Colonic mucosa (tissue), 4 donors: ENCODE measurements at regions not wholly inside any gene's neighbourhood (a gene's known extent, or its start where the extent isn't known, plus 50 kb on each side); places are given as distances from the start of the nearest gene placed in this dataset.

Experiments
- DNase-seq: peaks from one replicate; pipeline ENCODE4 v3.0.0-alpha.2; 2020
- H3K27ac ChIP-seq: fragments of 200-600 bp; one replicate; pipeline ENCODE4 v1.8.0; 2021
- H3K27me3 ChIP-seq: fragments of 200-600 bp; one replicate; pipeline ENCODE4 v1.8.0; 2021
- H3K36me3 ChIP-seq: fragments of 200-600 bp; one replicate; pipeline ENCODE4 v1.8.0; 2021
- H3K4me1 ChIP-seq: fragments of 200-600 bp; one replicate; pipeline ENCODE4 v1.8.0; 2021; ENCODE audit warnings: mild to moderate bottlenecking
- H3K4me3 ChIP-seq: fragments of 200-600 bp; one replicate; pipeline ENCODE4 v1.8.0; 2021
- H3K9ac ChIP-seq, 2 donors: one replicate each; pipeline ENCODE4 v1.7.0; 2013; ENCODE audit warnings: control low read depth in 2 of 2, low read depth in 2 of 2, low read length in 2 of 2
- H3K9me3 ChIP-seq: fragments of 200-600 bp; one replicate; pipeline ENCODE4 v1.8.0; 2021
- CTCF ChIP-seq: fragments of 200-600 bp; IDR thresholded peaks from one replicate; pipeline ENCODE4 v1.8.0; 2022; ENCODE audit warnings: antibody characterized with exemption, mild to moderate bottlenecking
- intact Hi-C: fragments of 100-400 bp; cut with DNase I; formaldehyde crosslinking; loops from one replicate; pipeline ENCODE4 v1.14.1; 2022
- donor health status: healthy.
- donor health status: DM: no; HTN: no; CAD: no.
- donor health status: DM: no; HTN: no; CAD: no.

DNA sequence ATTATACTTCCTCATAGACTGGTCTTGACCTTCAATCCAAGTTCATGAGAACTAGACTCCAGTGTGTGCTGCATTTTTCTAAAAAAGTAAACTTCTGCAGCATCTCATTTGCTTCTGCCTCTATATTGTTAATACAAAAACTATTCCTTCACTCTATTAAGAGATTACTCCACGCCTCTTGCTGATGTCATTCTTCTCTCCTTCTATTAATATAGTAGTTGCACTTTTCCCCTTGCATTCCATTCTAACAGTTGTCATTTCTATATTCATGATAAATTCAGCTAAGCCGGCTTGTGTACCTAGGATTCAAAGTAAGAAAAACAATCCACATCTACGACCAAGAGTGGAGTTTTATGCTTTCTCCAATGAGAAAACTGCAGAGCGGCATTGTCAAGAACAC is 480.4 kb upstream of the NOVA1 start:
- Histone ChIP-seq H3K9me3 (no peaks in the 10 kb centered on the region), H3K9ac (no peak overlapping the region), H3K27me3 (no peaks in the 10 kb centered on the region), H3K36me3 (no peaks in the 10 kb centered on the region), H3K27ac (no peak overlapping the region), H3K4me3 (no peak overlapping the region), H3K4me1 (no peaks in the 10 kb centered on the region)
- DNase-seq = no peak
- TF ChIP-seq CTCF = no peak
- intact Hi-C loops = no loop called here

GRCh38 chr14:27079716-27080115 is 481.9 kb upstream of the NOVA1 start:
- H3K27me3 ChIP-seq = no peaks in the 10 kb centered on the region
- no peaks in the 10 kb centered on the region for H3K36me3 ChIP-seq
- no peak overlapping the region for H3K4me3 ChIP-seq
- H3K9me3 ChIP-seq = no peaks in the 10 kb centered on the region
- DNase-seq = no peak
- no peaks in the 10 kb centered on the region for H3K4me1 ChIP-seq
- TF ChIP-seq CTCF = no peak
- H3K27ac ChIP-seq = no peak overlapping the region
- H3K9ac ChIP-seq = no peak overlapping the region
- intact Hi-C loops = no loop called here

DNA sequence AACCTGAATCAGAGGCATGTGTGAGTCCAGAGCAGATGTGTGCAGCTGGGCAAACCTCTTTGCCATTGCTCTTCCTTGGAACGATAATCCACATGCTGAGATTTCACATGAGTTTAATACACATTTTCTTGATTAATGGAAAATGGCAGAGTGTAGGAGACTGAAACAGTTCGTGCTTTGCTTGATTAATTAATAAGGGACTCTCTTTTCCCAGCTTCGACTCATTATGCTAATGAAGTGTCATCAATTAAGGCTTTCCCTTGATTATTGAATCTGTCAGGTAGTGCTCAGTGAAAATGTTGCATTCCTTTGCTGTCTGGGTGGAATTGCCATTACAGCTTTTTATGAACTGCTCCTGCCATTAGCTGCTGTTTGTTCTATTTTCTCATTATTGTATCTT is 487.7 kb upstream of the NOVA1 start:
- Histone ChIP-seq H3K4me3 (no peak overlapping the region), H3K27ac (no peak overlapping the region), H3K9me3 (no peaks in the 10 kb centered on the region), H3K4me1 (no peaks in the 10 kb centered on the region), H3K36me3 (no peaks in the 10 kb centered on the region), H3K27me3 (no peaks in the 10 kb centered on the region), H3K9ac (no peak overlapping the region)
- intact Hi-C loops = no loop called here
- no peak for DNase-seq
- TF ChIP-seq CTCF = no peak

DNA sequence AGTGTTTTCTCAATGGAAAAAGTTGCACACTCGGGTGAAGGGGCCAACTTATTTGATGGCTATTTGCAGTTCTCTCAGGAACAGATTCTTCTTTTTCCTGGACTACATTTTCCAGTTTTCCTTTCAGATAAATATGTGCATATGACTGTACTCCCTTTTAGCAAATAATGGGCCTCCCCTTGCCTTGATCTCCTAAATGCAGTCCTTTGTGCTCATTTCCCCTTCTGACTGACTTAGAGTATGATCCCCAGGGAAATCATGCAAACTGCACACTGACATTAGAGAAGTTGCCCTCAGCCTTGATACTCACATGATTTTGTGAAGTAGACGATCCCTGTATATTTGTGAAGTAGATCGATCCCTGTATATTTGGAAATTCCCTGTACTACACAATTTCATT is 492.9 kb upstream of the NOVA1 start:
- H3K36me3 ChIP-seq = no peaks in the 10 kb centered on the region
- intact Hi-C loops = no loop called here
- no peak overlapping the region for H3K4me3 ChIP-seq
- H3K27me3 ChIP-seq = no peaks in the 10 kb centered on the region
- no peak for TF ChIP-seq CTCF
- H3K9me3 ChIP-seq = no peaks in the 10 kb centered on the region
- H3K9ac ChIP-seq = no peak overlapping the region
- H3K4me1 ChIP-seq = no peaks in the 10 kb centered on the region
- no peak overlapping the region for H3K27ac ChIP-seq
- no peak for DNase-seq

GRCh38 chr14:27091973-27092372 is 494.1 kb upstream of the NOVA1 start:
- no peak for TF ChIP-seq CTCF
- no peaks in the 10 kb centered on the region for H3K9me3 ChIP-seq
- intact Hi-C loops = no loop called here
- no peaks in the 10 kb centered on the region for H3K36me3 ChIP-seq
- no peak overlapping the region for H3K9ac ChIP-seq
- no peaks in the 10 kb centered on the region for H3K4me1 ChIP-seq
- DNase-seq = no peak
- no peak overlapping the region for H3K27ac ChIP-seq
- H3K27me3 ChIP-seq = no peaks in the 10 kb centered on the region
- no peak overlapping the region for H3K4me3 ChIP-seq

GRCh38 chr14:27096091-27096490 is 498.3 kb upstream of the NOVA1 start:
- H3K9ac ChIP-seq = no peak overlapping the region
- DNase-seq = no peak
- no peak for TF ChIP-seq CTCF
- no peaks in the 10 kb centered on the region for H3K9me3 ChIP-seq
- no peaks in the 10 kb centered on the region for H3K27me3 ChIP-seq
- no peaks in the 10 kb centered on the region for H3K36me3 ChIP-seq
- H3K27ac ChIP-seq = no peak overlapping the region
- H3K4me3 ChIP-seq = no peak overlapping the region
- intact Hi-C loops = no loop called here
- H3K4me1 ChIP-seq = no peaks in the 10 kb centered on the region
